ENCODE measurements at regions not wholly inside any gene's neighbourhood (a gene's known extent, or its start where the extent isn't known, plus 50 kb on each side); places are given as distances from the start of the nearest gene placed in this dataset.

DNA sequence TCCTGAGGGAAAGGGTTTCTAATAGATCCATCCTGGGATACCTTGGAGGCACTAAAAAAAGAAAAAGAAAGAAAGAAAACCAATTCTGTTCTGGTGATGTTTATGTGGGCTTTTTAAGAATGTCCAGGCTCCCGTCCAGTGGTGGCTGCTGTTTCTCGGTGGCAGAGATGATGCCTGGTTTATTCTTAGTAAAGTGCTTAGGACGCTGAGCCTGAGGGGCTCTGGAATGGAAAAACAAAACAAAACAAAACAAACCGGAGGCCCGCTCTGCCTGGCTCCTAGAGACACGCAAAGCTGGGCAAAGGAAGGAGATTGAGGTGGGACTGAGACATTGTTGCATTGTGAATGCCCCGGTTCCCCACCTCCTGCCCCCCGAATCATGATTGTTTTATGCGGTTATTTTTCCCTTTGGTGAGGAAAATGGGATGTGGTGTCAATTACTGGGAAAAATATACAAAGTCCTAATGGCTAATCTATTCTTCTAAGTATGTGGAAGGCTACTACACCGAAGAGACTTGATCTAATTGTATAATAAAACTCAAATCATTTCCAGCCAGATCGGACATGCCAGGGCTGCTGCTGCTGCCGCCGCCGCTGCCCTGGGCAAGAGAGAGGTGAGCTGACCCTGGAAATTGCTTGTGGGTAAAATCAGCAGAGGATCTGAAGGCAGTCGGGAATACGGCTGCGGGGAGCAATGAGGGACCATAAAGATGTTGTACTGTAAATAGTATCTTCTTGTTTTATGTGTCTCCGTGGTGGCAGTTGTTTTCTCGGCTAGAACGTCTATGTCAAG, 644.9 kb downstream of the CCDC171 start:
- TF ChIP-seq, protein P1, sequence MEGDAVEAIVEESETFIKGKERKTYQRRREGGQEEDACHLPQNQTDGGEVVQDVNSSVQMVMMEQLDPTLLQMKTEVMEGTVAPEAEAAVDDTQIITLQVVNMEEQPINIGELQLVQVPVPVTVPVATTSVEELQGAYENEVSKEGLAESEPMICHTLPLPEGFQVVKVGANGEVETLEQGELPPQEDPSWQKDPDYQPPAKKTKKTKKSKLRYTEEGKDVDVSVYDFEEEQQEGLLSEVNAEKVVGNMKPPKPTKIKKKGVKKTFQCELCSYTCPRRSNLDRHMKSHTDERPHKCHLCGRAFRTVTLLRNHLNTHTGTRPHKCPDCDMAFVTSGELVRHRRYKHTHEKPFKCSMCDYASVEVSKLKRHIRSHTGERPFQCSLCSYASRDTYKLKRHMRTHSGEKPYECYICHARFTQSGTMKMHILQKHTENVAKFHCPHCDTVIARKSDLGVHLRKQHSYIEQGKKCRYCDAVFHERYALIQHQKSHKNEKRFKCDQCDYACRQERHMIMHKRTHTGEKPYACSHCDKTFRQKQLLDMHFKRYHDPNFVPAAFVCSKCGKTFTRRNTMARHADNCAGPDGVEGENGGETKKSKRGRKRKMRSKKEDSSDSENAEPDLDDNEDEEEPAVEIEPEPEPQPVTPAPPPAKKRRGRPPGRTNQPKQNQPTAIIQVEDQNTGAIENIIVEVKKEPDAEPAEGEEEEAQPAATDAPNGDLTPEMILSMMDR (conservative IDR thresholded peaks at IDR 0.05) = no peak
- no peak for TF ChIP-seq ZFX (IDR thresholded peaks at IDR 0.05)
